Spleen (tissue), 11 donors: ENCODE measurements at regions not wholly inside any gene's neighbourhood (a gene's known extent, or its start where the extent isn't known, plus 50 kb on each side); places are given as distances from the start of the nearest gene placed in this dataset.

Source experiments
- DNase-seq: peaks from one replicate; pipeline ENCODE4 v3.0.0-alpha.2; 2020
- H3K27ac ChIP-seq, 8 donors: fragments of 200-600 bp; sonication (generic) in 7 of 8; 1 replicate in 4 of 8; 2 replicates in 4 of 8; pipeline versions ENCODE4 v1.5.0 to v1.8.0; 2016 to 2021; ENCODE audit warnings: inconsistent platforms in 4 of 8, mild to moderate bottlenecking in 4 of 8, moderate library complexity in 1 of 8
- H3K27me3 ChIP-seq, 7 donors: fragments of 200-600 bp; sonication (generic) in 6 of 7; replicated peaks in 1 of 7; 1 replicate in 4 of 7; 2 replicates in 3 of 7; pipeline versions ENCODE4 v1.5.0 to v1.8.0; 2016 to 2021; ENCODE audit warnings: inconsistent platforms in 3 of 7, mild to moderate bottlenecking in 1 of 7
- H3K36me3 ChIP-seq, 6 donors: fragments of 200-600 bp; sonication (generic) in 5 of 6; 1 replicate in 4 of 6; 2 replicates in 2 of 6; pipeline versions ENCODE4 v1.5.0 to v1.8.0; 2016 to 2021; ENCODE audit warnings: inconsistent platforms in 2 of 6
- H3K4me1 ChIP-seq, 6 donors: fragments of 200-600 bp; sonication (generic) in 5 of 6; 1 replicate in 3 of 6; 2 replicates in 3 of 6; pipeline versions ENCODE4 v1.5.0 to v1.8.0; 2016 to 2021; ENCODE audit warnings: inconsistent platforms in 3 of 6
- H3K4me3 ChIP-seq, 8 donors: fragments of 200-600 bp; sonication (generic) in 7 of 8; 1 replicate in 4 of 8; 2 replicates in 4 of 8; pipeline versions ENCODE4 v1.5.0 to v1.8.0; 2016 to 2021; ENCODE audit warnings: inconsistent platforms in 4 of 8, mild to moderate bottlenecking in 4 of 8, moderate library complexity in 2 of 8
- H3K9me3 ChIP-seq, 8 donors: fragments of 200-600 bp; sonication (generic) in 7 of 8; 1 replicate in 4 of 8; 2 replicates in 4 of 8; pipeline versions ENCODE4 v1.5.0 to v1.8.0; 2016 to 2021; ENCODE audit warnings: inconsistent platforms in 4 of 8
- POLR2A ChIP-seq, 3 donors: fragments of 450-650 bp; IDR thresholded peaks; one replicate each; pipeline ENCODE4 v1.5.1; 2017; ENCODE audit warnings: antibody characterized with exemption in 3 of 3, mild to moderate bottlenecking in 1 of 3
- POLR2AphosphoS5 ChIP-seq, 3 donors: sonication (generic); formaldehyde crosslinking; IDR thresholded peaks; one replicate each; pipeline ENCODE4 v1.5.1; 2017; ENCODE audit warnings: antibody characterized with exemption in 3 of 3
- WGBS, 5 donors: extraction: QIAGEN DNeasy Blood & Tissue Kit in 3 of 5; methylation state at CpG; one replicate each; pipeline versions ENCODE4 v1.1.5 to v1.1.7; 2013 to 2018; 5-methylcytosine and 5-hydroxymethylcytosine counted together
- intact Hi-C: fragments of 100-400 bp; cut with DNase I; formaldehyde crosslinking; loops from one replicate; pipeline ENCODE4 v1.15.0; 2023; ENCODE audit warnings: low total_unique reads
- TF ChIP-seq, protein P1 (sequence below), 11 experiments: fragments of 200-600 bp in 7 of 11; fragments of 450-650 bp in 4 of 11; sonication (generic) in 4 of 11; IDR thresholded peaks in 8 of 11; conservative IDR thresholded peaks in 3 of 11; 1 replicate in 7 of 11; 2 replicates in 4 of 11; pipeline versions ENCODE4 v1.4.0 to v1.8.0; 2016 to 2021; ENCODE audit warnings: antibody characterized with exemption in 11 of 11, inconsistent platforms in 4 of 11, mild to moderate bottlenecking in 1 of 11
- donor health status: healthy with polysubstance abuse.
- donor health status: DM: no; HTN: no; CAD: no; lungs with moderate emphysema.
- donor health status: DM: no; HTN: no; CAD: no.
- donor health status: Bipolar disorder and iron deficiency.
- donor health status: healthy.
- donor health status: DM: no; HTN: no; CAD: no.
- donor health status: DM: yes; HTN: yes; CAD: no.

- WGBS, 5 donors, result 55 to 73% (median 60%) methylated on average over 1 of the region's 1 CpG
- TF ChIP-seq, protein P1, sequence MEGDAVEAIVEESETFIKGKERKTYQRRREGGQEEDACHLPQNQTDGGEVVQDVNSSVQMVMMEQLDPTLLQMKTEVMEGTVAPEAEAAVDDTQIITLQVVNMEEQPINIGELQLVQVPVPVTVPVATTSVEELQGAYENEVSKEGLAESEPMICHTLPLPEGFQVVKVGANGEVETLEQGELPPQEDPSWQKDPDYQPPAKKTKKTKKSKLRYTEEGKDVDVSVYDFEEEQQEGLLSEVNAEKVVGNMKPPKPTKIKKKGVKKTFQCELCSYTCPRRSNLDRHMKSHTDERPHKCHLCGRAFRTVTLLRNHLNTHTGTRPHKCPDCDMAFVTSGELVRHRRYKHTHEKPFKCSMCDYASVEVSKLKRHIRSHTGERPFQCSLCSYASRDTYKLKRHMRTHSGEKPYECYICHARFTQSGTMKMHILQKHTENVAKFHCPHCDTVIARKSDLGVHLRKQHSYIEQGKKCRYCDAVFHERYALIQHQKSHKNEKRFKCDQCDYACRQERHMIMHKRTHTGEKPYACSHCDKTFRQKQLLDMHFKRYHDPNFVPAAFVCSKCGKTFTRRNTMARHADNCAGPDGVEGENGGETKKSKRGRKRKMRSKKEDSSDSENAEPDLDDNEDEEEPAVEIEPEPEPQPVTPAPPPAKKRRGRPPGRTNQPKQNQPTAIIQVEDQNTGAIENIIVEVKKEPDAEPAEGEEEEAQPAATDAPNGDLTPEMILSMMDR (IDR thresholded peaks at IDR 0.05 in 8 of 11, conservative IDR thresholded peaks at IDR 0.05 in 3 of 11), result no peak
- TF ChIP-seq POLR2AphosphoS5 (IDR thresholded peaks at IDR 0.05), result no peak
- TF ChIP-seq POLR2A (IDR thresholded peaks at IDR 0.05), result no peak
- H3K27ac ChIP-seq, result no peak overlapping the region
- no peaks in the 10 kb centered on the region for H3K27me3 ChIP-seq
- H3K4me1 ChIP-seq, result no peaks in the 10 kb centered on the region
- no peak overlapping the region for H3K4me3 ChIP-seq
- DNase-seq, result no peak
- H3K36me3 ChIP-seq, result no peaks in the 10 kb centered on the region
- peaks cover 0 to 24% (median 0%) of the 10 kb centered on the region in 8 donors for H3K9me3 ChIP-seq
- intact Hi-C loops, result no loop called here
Observed at GRCh38 chr3:76501315-76501714, 538.6 kb upstream of the ROBO2 start.

- no peaks in the 10 kb centered on the region for H3K36me3 ChIP-seq
- intact Hi-C loops, result no loop called here
- H3K27me3 ChIP-seq, result no peaks in the 10 kb centered on the region
- TF ChIP-seq POLR2AphosphoS5 (IDR thresholded peaks at IDR 0.05), result no peak
- TF ChIP-seq, protein P1 (IDR thresholded peaks at IDR 0.05 in 8 of 11, conservative IDR thresholded peaks at IDR 0.05 in 3 of 11), result no peak
- no peak for TF ChIP-seq POLR2A (IDR thresholded peaks at IDR 0.05)
- peaks cover 0 to 19% (median 0%) of the 10 kb centered on the region in 8 donors for H3K9me3 ChIP-seq
- H3K27ac ChIP-seq, result no peak overlapping the region
- no peaks in the 10 kb centered on the region for H3K4me1 ChIP-seq
- no peak for DNase-seq
- no peak overlapping the region for H3K4me3 ChIP-seq
Observed at GRCh38 chr3:76502076-76502475, 537.8 kb upstream of the ROBO2 start.

GRCh38 chr3:76505202-76505845 is 534.6 kb upstream of the ROBO2 start:
- Histone ChIP-seq H3K4me3 (no peak overlapping the region), H3K27me3 (no peaks in the 10 kb centered on the region), H3K27ac (no peak overlapping the region), H3K9me3 (peaks cover 0 to 9% (median under 1%) of the 10 kb centered on the region in 8 donors), H3K4me1 (no peaks in the 10 kb centered on the region), H3K36me3 (no peaks in the 10 kb centered on the region)
- intact Hi-C loops, result no loop called here
- no peak for DNase-seq
- 72 to 86% (median 81%) methylated on average over 5 of the region's 5 CpGs for WGBS, 5 donors
- TF ChIP-seq POLR2A (IDR thresholded peaks at IDR 0.05), result no peak
- TF ChIP-seq, protein P1 (IDR thresholded peaks at IDR 0.05 in 8 of 11, conservative IDR thresholded peaks at IDR 0.05 in 3 of 11), result no peak
- no peak for TF ChIP-seq POLR2AphosphoS5 (IDR thresholded peaks at IDR 0.05)

DNA sequence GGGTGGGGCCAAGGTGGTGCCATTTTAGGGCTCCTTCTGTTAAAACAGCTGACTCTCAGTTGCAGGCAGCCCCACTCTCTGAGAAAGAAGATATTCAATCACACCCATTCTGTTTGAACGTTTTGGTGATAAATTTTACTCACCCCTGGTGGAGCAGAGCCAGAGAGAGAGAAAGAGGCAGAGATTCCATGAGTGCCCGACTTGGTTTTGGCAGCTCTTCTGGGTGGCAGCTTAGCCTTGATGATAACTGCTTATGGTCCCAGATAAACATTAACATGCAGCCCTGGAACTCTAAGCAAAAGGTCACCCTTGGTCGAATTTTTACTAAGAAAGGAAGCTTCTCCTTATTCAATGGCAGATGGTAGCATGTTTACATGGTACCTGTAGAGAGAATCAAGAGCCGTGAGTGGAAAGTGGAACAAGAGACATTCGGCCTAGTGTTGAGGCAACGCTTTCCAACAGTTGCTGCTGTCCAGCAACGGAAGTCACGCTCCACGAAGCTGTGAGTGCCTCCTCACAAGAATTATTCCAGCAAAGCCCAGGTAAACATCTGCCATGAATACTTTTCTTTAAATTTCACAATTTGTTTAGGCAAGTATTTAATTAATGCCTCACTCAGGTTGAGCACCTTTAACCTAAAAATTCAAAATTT is 530.6 kb upstream of the ROBO2 start:
- intact Hi-C loops, result no loop called here
- no peak overlapping the region for H3K27ac ChIP-seq
- 74 to 83% (median 78%) methylated on average over 9 of the region's 9 CpGs for WGBS, 5 donors
- no peaks in the 10 kb centered on the region for H3K36me3 ChIP-seq
- H3K4me3 ChIP-seq, result no peak overlapping the region
- no peak for DNase-seq
- H3K9me3 ChIP-seq, result peaks cover 0 to 9% (median 0%) of the 10 kb centered on the region in 8 donors
- no peaks in the 10 kb centered on the region for H3K4me1 ChIP-seq
- no peaks in the 10 kb centered on the region for H3K27me3 ChIP-seq
- no peak for TF ChIP-seq POLR2A (IDR thresholded peaks at IDR 0.05)
- TF ChIP-seq, protein P1 (IDR thresholded peaks at IDR 0.05 in 8 of 11, conservative IDR thresholded peaks at IDR 0.05 in 3 of 11), result no peak
- no peak for TF ChIP-seq POLR2AphosphoS5 (IDR thresholded peaks at IDR 0.05)
